ENCODE measurements at regions not wholly inside any gene's neighbourhood (a gene's known extent, or its start where the extent isn't known, plus 50 kb on each side); places are given as distances from the start of the nearest gene placed in this dataset.
A peak's percentile ranks its signal among the peaks of the same experiment; 100 is the strongest.

GRCh38 chr15:31510057-31510456 lies 183.4 kb downstream of the KLF13 start:
- DNase-seq (ENCODE audit: low read depth), result no peak

DNA sequence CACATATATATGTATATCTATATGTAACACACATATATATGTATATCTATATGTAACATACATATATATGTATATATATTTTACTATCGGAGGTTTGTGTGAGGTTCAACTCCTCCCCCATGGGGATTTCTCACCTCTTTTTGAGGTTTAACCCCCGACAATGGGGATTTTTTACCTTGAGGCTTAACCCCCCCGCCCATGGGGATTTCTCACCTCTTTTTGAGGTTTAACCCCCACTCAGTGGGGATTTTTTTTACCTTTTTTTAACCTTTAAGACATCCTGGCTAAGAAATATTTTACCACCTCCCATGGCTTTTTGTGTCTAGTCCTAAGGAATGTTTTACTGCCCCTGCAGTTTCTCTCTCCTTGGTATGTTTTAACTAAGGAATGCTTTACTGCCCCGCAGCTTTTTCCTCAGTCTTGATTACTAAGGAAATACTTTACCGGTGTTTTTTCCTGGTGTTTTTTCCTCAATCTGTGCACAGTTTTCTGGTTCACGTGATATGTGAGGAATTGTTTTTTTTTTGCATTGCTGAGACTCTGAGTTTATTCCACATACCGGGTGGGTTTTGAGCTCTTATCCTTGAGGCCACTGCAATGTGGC lies 185.2 kb downstream of the KLF13 start:
- DNase-seq (ENCODE audit: low read depth), result peak; percentile 30

GRCh38 chr15:31513178-31513577 lies 186.5 kb downstream of the KLF13 start:
- DNase-seq (ENCODE audit: low read depth), result no peak

- DNase-seq (ENCODE audit: low read depth), result no peak
These were observed 189.8 kb downstream of the KLF13 start for GRCh38 chr15:31516440-31516839.

GRCh38 chr15:31516874-31517273 lies 190.2 kb downstream of the KLF13 start:
- no peak for DNase-seq (ENCODE audit: low read depth)

DNA sequence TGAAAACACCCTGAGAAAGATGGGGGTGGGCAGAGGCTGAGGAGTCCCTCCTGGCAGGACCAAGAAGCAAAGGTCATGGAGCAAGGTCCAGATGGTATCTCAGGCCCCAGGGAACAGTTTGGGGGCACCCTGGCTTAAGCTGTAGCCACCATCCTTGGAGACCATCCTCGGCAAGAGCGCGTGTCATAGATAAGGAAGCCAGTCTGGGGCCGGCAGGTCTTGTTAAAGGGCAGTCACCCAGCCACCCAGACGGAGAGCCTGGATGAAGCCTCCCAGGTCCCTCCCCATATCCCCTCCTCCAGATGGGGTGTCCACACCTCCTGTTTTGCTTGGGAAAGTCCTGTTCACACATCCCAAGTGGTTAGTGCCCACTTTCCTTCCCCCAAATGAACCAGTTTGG lies 191.1 kb downstream of the KLF13 start:
- DNase-seq (ENCODE audit: low read depth), result no peak

- no peak for DNase-seq (ENCODE audit: low read depth)
These were observed 195.4 kb downstream of the KLF13 start for GRCh38 chr15:31522028-31522427.

DNA sequence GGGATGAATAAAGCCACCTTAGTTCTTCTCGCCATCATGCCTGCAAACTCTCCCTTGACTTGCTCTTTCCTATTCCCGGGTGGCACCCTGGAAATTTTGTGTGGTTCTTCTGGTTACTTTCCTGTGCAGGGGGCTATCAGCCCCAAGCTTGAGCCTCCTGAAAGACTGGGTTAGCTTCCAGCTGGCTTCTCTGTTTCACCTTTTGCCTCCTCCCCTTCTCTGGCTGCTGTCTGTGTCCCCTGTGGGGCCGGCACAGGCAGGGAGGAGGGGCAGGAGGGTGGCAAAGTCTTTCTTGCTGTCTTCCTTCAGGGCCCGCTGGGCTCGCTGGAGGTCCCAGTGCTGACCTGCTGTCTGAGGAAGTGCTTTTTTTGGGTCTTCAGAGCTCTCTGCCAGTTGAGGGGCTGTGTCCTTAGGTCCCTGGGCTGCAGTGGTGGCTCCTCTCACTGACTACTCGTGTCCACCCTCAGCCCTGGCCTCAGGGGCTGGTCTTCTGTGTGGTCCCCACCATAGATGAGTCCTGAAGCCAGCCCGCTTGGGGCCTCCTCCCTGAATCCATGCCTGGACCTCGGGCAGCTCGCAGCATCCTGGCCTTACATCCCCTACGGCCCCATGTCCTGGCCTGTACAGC lies 196.5 kb downstream of the KLF13 start:
- no peak for DNase-seq (ENCODE audit: low read depth)

DNA sequence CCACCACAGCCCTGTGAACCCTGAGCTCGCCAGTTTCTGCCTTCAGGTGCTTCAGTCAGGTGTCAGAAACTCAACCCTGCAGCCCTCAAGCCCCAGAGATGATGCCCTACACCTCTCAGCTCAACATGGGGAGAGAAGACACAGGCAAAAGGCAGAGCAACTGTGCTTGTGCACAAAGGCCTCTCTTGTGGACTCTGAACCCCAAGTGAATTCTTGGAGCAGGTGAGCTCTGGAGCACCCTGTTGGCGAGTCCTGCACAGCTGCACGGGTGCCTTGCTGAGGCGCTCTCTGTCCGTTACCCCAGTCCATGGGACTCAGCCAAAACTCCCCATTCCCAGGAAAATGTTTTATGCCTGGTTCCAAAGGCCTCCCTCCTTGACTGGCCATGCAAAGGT lies 197.0 kb downstream of the KLF13 start:
- no peak for DNase-seq (ENCODE audit: low read depth)

DNA sequence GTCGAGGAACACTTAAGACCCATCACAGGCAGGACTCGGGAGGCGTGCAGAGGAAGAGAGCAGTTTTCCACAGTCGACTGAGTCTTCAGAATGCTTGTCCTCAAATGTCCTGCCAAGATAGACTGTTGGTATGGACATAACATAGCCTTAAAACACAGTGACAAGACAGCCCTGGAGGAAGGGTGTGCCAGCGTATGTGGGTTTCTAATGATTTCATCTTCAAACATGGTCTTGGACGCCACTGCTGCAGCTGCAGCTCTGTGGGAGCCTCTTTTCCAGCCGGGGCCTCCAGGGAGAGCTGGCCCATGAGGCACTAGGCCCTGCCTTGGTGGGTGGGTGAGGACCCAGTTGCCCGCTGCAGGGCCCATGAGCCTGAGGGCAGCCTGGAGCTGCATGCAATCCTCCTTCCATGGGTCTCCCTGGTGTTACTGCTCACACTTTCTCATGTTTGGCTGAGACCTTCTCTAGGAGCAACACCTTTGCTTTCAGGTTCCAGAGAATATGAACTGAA lies 198.6 kb downstream of the KLF13 start:
- DNase-seq (ENCODE audit: low read depth), result no peak

GRCh38 chr15:31525988-31526665 lies 199.5 kb downstream of the KLF13 start:
- DNase-seq (ENCODE audit: low read depth), result no peak

- DNase-seq (ENCODE audit: low read depth), result no peak
These were observed 200.5 kb downstream of the KLF13 start for GRCh38 chr15:31526916-31527690.

DNA sequence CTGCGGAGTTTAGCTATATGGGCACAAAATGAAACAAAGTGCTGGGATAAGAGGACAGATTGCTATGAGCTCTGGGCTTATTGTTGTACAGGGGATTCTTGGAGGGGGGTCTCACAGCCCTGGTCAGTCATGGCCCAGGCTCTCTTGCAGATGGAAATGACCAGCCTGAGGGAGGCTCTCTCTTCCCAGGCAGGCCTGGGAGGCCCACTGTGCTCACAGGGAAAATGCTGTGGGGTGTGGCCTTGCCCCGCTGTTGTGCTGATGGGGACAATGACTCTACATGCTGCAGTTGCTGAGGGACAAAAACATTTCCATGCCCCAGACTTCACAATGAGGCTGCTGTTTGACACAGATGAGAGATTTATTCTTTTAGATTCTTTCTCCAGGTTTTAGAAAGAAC lies 202.2 kb downstream of the KLF13 start:
- no peak for DNase-seq (ENCODE audit: low read depth)

- DNase-seq (ENCODE audit: low read depth), result no peak
These were observed 211.3 kb downstream of the KLF13 start for GRCh38 chr15:31537770-31538592.

DNA sequence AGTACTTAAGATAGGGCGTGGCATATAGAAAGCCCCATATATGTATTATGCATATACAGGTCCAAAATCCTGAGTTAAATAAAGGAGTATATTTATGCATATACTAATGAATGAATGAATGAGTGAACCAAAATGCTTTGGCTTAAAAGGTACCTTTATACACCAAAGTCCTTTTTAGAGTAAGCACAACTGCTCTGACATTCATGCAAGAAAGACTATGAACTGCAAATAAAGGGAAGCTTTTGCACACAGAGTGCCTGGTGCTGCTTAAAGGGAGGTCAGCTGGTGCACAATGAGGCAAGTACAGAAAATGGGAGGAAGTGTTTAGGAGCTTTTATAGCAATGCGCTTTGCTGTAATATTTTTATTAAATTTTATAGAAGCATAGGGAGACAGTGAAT lies 214.0 kb downstream of the KLF13 start:
- no peak for DNase-seq (ENCODE audit: low read depth)

DNA sequence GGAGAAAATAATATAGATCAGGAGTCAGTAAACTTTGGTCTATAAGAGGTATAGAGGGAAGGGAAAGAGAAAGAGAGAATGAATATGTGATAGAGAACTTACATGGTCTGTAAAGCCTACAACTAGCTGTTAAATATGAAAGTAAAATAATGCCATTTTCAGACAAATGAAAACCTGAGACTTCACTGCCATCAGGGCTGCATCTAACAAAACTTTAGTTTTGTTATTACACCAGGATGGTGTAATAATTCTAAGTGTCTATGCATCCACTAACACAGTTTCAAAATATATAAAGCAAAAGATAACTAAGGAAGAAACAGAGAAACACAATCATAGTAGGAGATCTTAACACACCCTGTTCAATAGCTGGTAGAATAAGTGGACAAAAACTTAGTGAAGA lies 217.7 kb downstream of the KLF13 start:
- no peak for DNase-seq (ENCODE audit: low read depth)

DNA sequence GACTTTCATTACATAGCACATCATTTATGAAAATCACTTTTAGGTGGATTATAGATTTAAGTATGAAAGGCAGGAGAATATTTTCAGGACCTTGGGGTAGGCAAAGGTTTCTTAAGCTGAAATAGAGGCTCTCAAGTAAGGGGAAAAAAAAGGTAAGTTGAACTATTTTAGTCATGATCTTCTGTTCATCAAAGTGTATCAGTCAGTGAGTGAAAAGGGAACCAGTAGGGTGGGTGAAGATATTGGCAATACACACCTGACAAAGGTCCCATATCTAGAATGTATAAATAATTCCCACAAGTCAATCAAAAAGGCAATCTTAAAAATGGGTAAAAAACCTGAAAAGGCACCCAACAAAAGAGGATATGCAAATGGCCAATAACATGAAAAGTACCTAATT lies 218.6 kb downstream of the KLF13 start:
- DNase-seq (ENCODE audit: low read depth), result no peak

GRCh38 chr15:31550211-31550977 lies 223.8 kb downstream of the KLF13 start:
- no peak for DNase-seq (ENCODE audit: low read depth)

DNA sequence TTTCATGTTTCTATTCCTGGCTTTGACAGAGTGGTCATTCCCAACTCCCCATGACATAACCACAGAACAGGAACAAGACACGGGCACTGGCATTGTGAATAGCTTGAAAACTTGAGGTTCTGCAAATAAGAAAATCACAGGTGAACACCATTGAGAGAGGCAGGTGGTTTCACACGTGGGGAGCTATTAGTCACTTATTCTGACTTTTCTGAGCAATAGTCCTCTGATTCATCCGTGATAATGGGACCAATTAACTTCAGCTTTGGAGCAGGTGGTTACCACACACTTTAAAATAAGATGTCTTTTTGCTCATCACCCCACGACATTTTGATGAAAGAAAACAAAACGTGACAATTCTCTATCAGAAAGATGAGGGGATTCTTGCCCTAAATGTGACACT lies 224.7 kb downstream of the KLF13 start:
- no peak for DNase-seq (ENCODE audit: low read depth)

DNA sequence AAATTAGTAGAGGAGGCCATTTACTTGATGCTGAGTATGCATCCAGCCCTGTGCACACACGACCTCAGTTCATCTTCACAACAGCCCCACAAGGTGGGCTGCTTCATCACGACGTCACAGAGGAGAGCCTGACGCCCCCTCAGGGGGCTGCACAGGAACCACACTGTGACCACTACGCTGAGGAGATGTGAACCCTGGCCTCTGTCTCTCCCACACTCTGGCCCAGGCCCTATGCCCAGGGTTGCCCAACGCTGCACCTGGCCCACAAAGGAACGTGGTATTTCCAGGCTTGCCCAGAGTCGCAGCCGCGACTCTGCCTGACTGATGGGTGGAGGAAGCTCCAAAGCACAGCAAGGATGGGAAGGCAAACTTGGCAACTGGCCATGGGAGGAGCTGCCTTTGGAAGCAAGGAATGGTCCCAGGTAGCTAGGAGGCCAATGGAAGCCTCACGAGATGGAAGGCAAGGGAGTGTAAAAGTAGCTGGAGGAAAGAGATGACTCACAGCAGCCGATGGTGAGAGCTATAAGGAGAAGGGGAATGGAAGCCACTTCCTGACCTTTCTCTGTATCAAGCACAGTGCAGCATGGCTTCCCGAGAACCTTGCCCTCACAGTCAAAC lies 226.0 kb downstream of the KLF13 start:
- no peak for DNase-seq (ENCODE audit: low read depth)

- DNase-seq (ENCODE audit: low read depth), result no peak
These were observed 227.6 kb downstream of the KLF13 start for GRCh38 chr15:31554261-31554660.

All from stimulated activated CD8-positive, alpha-beta memory T cell treated with anti-CD3 and anti-CD28 coated beads, Interleukin-4, amount 100 ng/mL, for 24 hours (primary cell).